Epithelial cell of proximal tubule (primary cell): ENCODE measurements at regions not wholly inside any gene's neighbourhood (a gene's known extent, or its start where the extent isn't known, plus 50 kb on each side); places are given as distances from the start of the nearest gene placed in this dataset.

ENCODE experiments used
- DNase-seq: peaks from one replicate; pipeline ENCODE4 v3.0.0-alpha.2; 2011; ENCODE audit warnings: low read depth
- H3K4me3 ChIP-seq: 2 replicates; pipeline ENCODE4 v1.5.1; 2011; ENCODE audit warnings: low read depth, mild to moderate bottlenecking, low read length
- TF ChIP-seq, protein P1 (sequence below): conservative IDR thresholded peaks from 2 replicates; pipeline ENCODE4 v1.5.1; 2012; ENCODE audit warnings: low read depth, mild to moderate bottlenecking, low read length

DNA sequence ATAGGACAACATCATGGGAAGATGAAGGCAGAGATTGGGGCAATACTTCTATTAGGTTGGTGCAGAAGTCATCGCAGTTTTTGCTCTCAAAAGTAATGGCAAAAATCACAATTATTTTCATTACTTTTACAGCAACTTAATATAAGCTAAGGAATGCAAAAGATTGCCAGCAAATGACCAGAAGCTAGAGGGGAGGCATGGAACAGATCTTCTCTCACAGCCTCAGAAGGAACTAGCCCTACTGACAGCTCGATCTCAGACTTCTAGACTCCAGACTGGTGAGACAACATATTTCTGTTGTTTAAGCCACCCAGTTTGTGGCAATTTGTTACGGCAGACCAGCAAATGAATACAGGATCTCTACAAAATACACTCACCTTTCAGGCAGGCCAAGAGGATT, 348.5 kb upstream of the TBX3 start:
- DNase-seq: no peak
- TF ChIP-seq, protein P1, sequence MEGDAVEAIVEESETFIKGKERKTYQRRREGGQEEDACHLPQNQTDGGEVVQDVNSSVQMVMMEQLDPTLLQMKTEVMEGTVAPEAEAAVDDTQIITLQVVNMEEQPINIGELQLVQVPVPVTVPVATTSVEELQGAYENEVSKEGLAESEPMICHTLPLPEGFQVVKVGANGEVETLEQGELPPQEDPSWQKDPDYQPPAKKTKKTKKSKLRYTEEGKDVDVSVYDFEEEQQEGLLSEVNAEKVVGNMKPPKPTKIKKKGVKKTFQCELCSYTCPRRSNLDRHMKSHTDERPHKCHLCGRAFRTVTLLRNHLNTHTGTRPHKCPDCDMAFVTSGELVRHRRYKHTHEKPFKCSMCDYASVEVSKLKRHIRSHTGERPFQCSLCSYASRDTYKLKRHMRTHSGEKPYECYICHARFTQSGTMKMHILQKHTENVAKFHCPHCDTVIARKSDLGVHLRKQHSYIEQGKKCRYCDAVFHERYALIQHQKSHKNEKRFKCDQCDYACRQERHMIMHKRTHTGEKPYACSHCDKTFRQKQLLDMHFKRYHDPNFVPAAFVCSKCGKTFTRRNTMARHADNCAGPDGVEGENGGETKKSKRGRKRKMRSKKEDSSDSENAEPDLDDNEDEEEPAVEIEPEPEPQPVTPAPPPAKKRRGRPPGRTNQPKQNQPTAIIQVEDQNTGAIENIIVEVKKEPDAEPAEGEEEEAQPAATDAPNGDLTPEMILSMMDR: no peak

DNA sequence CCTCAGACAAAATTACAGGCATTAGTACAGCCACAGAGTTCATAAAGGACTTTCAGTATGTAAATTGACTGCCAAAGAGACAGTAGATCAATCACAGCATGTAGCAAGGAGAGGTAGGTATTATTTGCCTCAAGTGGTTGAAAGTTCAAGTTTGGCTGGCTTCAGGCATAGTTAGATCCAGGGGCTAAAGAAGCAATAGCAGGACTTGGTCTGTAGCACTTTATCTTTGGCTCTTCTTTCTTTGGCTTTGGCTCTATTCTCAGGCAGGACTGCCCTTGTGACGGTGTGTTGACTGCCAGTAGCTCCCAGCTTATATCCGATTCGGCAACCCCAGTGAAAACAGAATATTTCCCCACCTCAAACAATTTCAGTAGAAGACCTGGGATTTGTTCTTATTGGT, 346.0 kb upstream of the TBX3 start:
- no peak for DNase-seq
- H3K4me3 ChIP-seq: no peak overlapping the region
- TF ChIP-seq, protein P1: no peak

More for the DNA sequence above, 348.5 kb upstream of the TBX3 start:
- no peak overlapping the region for H3K4me3 ChIP-seq

DNA sequence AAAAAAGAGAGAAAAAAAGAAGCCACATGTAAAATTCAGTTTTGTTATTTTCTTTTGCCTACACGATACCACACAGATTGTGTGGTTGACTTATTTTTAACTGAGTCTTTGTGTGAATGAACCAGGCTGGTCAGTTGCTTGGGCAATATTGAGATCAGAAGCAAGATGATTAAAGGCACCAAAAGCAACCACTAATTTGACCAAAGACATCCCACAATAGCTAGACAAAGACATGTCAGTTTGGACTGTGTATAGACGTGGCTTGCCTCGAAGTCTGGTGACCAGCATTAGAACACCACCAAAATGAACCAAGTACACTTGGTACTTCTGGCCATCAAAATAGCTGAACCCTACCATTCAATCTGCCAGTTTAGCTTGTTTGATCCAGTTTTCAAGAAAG, 340.6 kb upstream of the TBX3 start:
- TF ChIP-seq, protein P1: no peak
- DNase-seq: no peak
- no peak overlapping the region for H3K4me3 ChIP-seq

DNA sequence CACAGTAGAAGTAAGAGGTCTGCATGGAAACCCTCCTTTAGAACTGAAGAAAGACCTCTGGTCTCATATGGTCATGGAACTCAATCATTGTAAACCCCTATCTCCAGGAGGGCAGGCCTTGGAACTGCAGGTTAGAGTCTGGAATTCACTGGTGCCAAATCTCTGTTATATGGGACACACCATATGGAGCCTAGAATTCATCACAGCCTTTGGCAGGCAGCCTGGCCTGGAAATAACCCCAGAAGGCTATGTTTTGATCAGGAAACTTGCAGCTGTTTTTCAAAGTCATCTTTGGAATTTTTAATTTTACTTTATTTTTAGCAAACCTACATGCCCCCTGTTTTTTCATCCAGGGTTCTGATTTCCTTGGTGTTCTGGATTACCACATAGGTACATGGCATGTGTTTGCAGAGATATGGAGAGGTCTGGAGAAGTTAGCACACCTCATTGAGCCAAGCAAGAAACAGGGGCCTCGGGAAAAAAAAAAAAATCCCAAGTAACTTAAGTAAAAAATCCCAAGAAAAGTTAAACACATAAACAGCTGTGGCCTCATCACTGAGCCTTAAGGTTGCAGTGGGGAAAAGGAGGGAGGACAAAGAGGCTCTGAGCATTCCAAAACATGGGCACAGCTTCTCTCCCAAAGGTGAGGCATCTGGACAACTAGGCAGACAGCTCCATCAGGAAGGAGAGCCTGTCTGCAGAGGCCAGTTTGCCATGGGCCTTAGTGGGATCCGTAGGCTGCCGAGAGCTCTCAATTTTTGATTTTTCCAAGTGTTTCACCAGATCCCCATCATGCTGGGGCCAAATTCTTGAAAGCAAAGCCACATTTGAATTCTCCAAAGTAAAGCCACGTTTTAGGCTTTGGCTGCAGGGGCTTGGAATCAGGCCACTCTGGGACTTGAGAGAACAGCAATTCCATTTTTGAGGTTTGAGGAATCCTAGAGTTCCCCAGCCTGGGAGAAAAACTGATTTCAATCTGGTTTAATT, 339.6 kb upstream of the TBX3 start:
- TF ChIP-seq, protein P1: no peak
- DNase-seq: no peak
- H3K4me3 ChIP-seq: no peak overlapping the region

DNA sequence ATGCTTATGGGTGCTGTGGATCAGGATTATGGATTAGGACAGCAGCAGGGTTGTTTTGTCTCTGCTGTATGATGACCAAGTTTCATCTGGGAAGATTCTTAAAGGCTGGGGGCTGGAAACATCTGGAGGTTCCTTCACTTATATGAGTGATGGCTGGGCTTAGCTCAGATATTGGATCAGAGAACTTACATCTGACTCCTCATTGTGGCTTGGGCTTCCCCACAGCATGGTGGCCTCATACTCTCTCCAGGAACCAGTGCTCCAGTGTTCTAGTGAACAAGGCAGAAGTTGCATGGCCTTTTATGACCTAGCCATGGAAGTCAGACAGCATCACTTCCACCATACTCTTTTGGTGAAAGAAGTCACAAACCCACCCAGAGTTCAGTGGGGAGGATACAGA, 336.1 kb upstream of the TBX3 start:
- TF ChIP-seq, protein P1: no peak
- no peak overlapping the region for H3K4me3 ChIP-seq
- DNase-seq: no peak

DNA sequence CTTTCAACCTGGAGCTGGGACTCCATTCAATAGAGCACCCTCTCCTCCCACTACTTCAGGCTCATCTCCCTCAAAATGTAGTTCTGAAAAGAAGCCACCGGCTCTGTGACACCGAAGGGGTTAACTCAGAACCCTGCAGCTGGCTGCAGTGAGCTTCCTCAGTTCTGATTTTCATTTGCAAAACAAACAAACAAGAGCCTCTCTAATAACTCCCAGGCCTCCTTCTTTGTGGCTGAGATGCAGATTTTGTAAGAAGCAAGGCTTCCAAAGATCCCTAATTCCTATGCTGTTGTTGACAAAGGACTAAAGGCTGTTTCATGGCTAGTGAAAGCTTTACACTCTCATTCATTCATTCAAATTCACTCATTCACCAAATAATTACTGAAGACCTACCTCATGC, 333.4 kb upstream of the TBX3 start:
- no peak overlapping the region for H3K4me3 ChIP-seq
- DNase-seq: no peak
- TF ChIP-seq, protein P1: no peak
